Transverse colon (tissue), 4 donors: ENCODE measurements at regions not wholly inside any gene's neighbourhood (a gene's known extent, or its start where the extent isn't known, plus 50 kb on each side); places are given as distances from the start of the nearest gene placed in this dataset.

Experiments
- DNase-seq: peaks from one replicate; pipeline ENCODE4 v3.0.0-alpha.2; 2019
- H3K27ac ChIP-seq, 4 donors: fragments of 200-600 bp; sonication (generic); 2 replicates each; pipeline ENCODE4 v1.5.1; 2016 to 2018; ENCODE audit warnings: inconsistent platforms in 4 of 4
- H3K27me3 ChIP-seq: fragments of 200-600 bp; sonication (generic); 2 replicates; pipeline ENCODE4 v1.5.1; 2017; ENCODE audit warnings: inconsistent platforms
- H3K36me3 ChIP-seq, 4 donors: fragments of 200-600 bp; sonication (generic); 2 replicates each; pipeline ENCODE4 v1.5.1; 2017 to 2019; ENCODE audit warnings: inconsistent platforms in 4 of 4
- H3K4me1 ChIP-seq, 4 donors: fragments of 200-600 bp; sonication (generic); 2 replicates each; pipeline ENCODE4 v1.5.1; 2017 to 2020; ENCODE audit warnings: inconsistent platforms in 4 of 4
- H3K4me3 ChIP-seq, 4 donors: fragments of 200-600 bp; sonication (generic); 1 replicate in 1 of 4; 2 replicates in 3 of 4; pipeline versions ENCODE4 v1.5.1 to v1.6.1; 2017 to 2019; ENCODE audit warnings: inconsistent platforms in 4 of 4
- H3K9me3 ChIP-seq, 2 donors: fragments of 200-600 bp; sonication (generic); 2 replicates each; pipeline ENCODE4 v1.5.1; 2017 to 2019; ENCODE audit warnings: inconsistent platforms in 2 of 2
- CTCF ChIP-seq, 5 experiments: fragments of 200-600 bp in 3 of 5; fragments of 450-650 bp in 2 of 5; sonication (generic) in 3 of 5; IDR thresholded peaks; 1 replicate in 2 of 5; 2 replicates in 3 of 5; pipeline ENCODE4 v1.5.1; 2016 to 2017; ENCODE audit warnings: antibody characterized with exemption in 5 of 5, inconsistent platforms in 3 of 5, mild to moderate bottlenecking in 2 of 5, moderate library complexity in 1 of 5
- EP300 ChIP-seq: sonication (generic); formaldehyde crosslinking; IDR thresholded peaks from one replicate; pipeline ENCODE4 v1.6.1; 2017; ENCODE audit warnings: antibody characterized with exemption, low read depth
- POLR2A ChIP-seq: fragments of 450-650 bp; IDR thresholded peaks from one replicate; pipeline ENCODE4 v1.6.1; 2016; ENCODE audit warnings: antibody characterized with exemption, mild to moderate bottlenecking, moderate library complexity
- POLR2AphosphoS5 ChIP-seq, 3 donors: sonication (generic); formaldehyde crosslinking; IDR thresholded peaks; one replicate each; pipeline ENCODE4 v1.6.1; 2016; ENCODE audit warnings: antibody characterized with exemption in 3 of 3
- WGBS, 2 donors: methylation state at CpG; one replicate each; pipeline ENCODE4 v1.1.5; 2018; ENCODE audit warnings: low coverage in 1 of 2; 5-methylcytosine and 5-hydroxymethylcytosine counted together
- in situ Hi-C, 4 donors: fragments of 200-750 bp; cut with MboI; loops; one replicate each; pipeline versions ENCODE4 v1.15.0 to v1.15.1; 2017; ENCODE audit warnings: low sequenced_read_pairs in 3 of 4, low pct_ligation_motif_present in 1 of 4, low pct_unique_long_range_greater_than_20kb in 1 of 4
- intact Hi-C: fragments of 100-400 bp; cut with DNase I; formaldehyde crosslinking; loops from one replicate; pipeline ENCODE4 v1.15.1; 2023; ENCODE audit warnings: low total_unique reads

DNA sequence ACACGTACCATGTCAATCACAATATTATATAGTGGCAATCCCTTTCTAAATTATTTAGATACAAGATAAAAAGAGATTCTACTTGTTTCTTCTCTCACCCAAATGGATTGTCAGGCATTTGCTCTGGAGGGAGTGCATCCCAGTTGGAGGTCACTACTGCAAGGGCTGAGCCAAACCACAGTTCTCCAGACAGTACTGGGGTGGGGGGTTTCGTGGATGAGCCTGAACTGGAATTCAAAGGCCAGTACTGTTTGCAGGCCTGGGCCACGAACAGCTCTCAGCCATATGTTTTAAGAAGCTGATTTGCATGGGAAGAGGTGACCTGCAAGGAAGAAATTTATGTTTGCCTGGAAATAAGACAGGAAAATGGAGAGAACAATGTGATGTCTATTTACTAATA is 314.9 kb downstream of the PMP22 start:
- Histone ChIP-seq H3K27me3 (no peaks in the 10 kb centered on the region), H3K36me3 (no peaks in the 10 kb centered on the region), H3K9me3 (no peaks in the 10 kb centered on the region), H3K27ac (no peak overlapping the region), H3K4me3 (no peak overlapping the region), H3K4me1 (no peaks in the 10 kb centered on the region)
- WGBS, 2 donors: 39 to 59% methylated on average over 3 of the region's 3 CpGs
- TF ChIP-seq CTCF (IDR thresholded peaks at IDR 0.05) (no peak), EP300 (no peak), POLR2A (no peak), POLR2AphosphoS5 (IDR thresholded peaks at IDR 0.05) (no peak)
- in situ Hi-C loops: loop anchor here in 1 of 4 donors (25.0 kb wide), 1 partner anchor 88 kb away; no protein-coding TSS in a partner anchor
- DNase-seq: no peak
- intact Hi-C loops: no loop called here

GRCh38 chr17:14947671-14948070 is 317.5 kb downstream of the PMP22 start:
- no peak for DNase-seq
- no peaks in the 10 kb centered on the region for H3K4me1 ChIP-seq
- no peaks in the 10 kb centered on the region for H3K36me3 ChIP-seq
- intact Hi-C loops (no loop called here), in situ Hi-C loops (loop anchor here in 2 of 4 donors (25.0 kb wide), 1 partner anchor 1610 kb away; no protein-coding TSS in a partner anchor)
- no peak overlapping the region for H3K4me3 ChIP-seq
- H3K9me3 ChIP-seq: no peaks in the 10 kb centered on the region
- no peaks in the 10 kb centered on the region for H3K27me3 ChIP-seq
- no peak overlapping the region for H3K27ac ChIP-seq
- WGBS, 2 donors: 93% methylated on average over 2 of the region's 2 CpGs; no CpG with 5 or more reads in 1 of the 2 donors
- TF ChIP-seq EP300 (no peak), CTCF (IDR thresholded peaks at IDR 0.05) (no peak), POLR2A (no peak), POLR2AphosphoS5 (IDR thresholded peaks at IDR 0.05) (no peak)

DNA sequence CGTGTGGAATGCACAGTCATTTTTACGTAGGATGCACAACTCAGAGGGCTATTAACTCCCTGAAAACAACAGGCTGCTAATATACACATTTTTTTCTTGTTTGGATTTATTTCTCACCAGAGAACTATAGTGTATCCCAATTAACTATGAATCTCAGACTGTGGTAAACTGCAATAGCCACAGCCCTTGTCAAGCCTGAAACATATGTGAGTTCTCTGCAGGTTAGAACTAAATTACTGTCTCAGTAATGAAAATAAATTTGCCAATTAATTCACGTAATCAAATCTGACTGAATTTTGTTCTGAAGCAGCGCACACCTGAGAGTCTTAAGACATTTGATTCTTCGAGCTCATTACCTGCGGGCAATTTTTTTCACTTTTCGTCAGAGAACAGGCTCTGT is 318.6 kb downstream of the PMP22 start:
- H3K27ac ChIP-seq: no peak overlapping the region
- no peaks in the 10 kb centered on the region for H3K4me1 ChIP-seq
- H3K4me3 ChIP-seq: no peak overlapping the region
- TF ChIP-seq POLR2A: no peak
- no peak for TF ChIP-seq EP300
- TF ChIP-seq POLR2AphosphoS5 (IDR thresholded peaks at IDR 0.05): no peak
- no peak for TF ChIP-seq CTCF (IDR thresholded peaks at IDR 0.05)
- no peak for DNase-seq
- no peaks in the 10 kb centered on the region for H3K36me3 ChIP-seq
- in situ Hi-C loops: loop anchor here in 2 of 4 donors (25.0 kb wide), 1 partner anchor 1609 kb away; no protein-coding TSS in a partner anchor
- no peaks in the 10 kb centered on the region for H3K27me3 ChIP-seq
- intact Hi-C loops: no loop called here
- 69% methylated on average over 7 of the region's 7 CpGs for WGBS, 2 donors
- no peaks in the 10 kb centered on the region for H3K9me3 ChIP-seq

- in situ Hi-C loops (loop anchor here in 2 of 4 donors (25.0 kb wide), 1 partner anchor 1605 kb away; no protein-coding TSS in a partner anchor), intact Hi-C loops (no loop called here)
- Histone ChIP-seq H3K9me3 (no peaks in the 10 kb centered on the region), H3K36me3 (no peaks in the 10 kb centered on the region), H3K4me3 (no peak overlapping the region), H3K27me3 (no peaks in the 10 kb centered on the region), H3K4me1 (no peaks in the 10 kb centered on the region), H3K27ac (no peak overlapping the region)
- TF ChIP-seq POLR2A (no peak), CTCF (IDR thresholded peaks at IDR 0.05) (no peak), EP300 (no peak), POLR2AphosphoS5 (IDR thresholded peaks at IDR 0.05) (no peak)
- 43 to 66% methylated on average over 2 to 3 of the region's 3 CpGs for WGBS, 2 donors
- no peak for DNase-seq
Observed at GRCh38 chr17:14942526-14943190, 322.5 kb downstream of the PMP22 start.
